GM19452 (cell line): ENCODE measurements at regions not wholly inside any gene's neighbourhood (a gene's known extent, or its start where the extent isn't known, plus 50 kb on each side); places are given as distances from the start of the nearest gene placed in this dataset.
A peak's percentile ranks its signal among the peaks of the same experiment; 100 is the strongest.
"Not testable (repeated sequence)": the region's sequence is repeated elsewhere in the genome, so short reads cannot be mapped to it uniquely, and the experiment has no call there.

Source experiments
- ATAC-seq: cut with Tn5 transposase; IDR thresholded peaks from one replicate; pipeline ENCODE4 v1.9.1; 2021; ENCODE audit not compliant: unreplicated experiment

DNA sequence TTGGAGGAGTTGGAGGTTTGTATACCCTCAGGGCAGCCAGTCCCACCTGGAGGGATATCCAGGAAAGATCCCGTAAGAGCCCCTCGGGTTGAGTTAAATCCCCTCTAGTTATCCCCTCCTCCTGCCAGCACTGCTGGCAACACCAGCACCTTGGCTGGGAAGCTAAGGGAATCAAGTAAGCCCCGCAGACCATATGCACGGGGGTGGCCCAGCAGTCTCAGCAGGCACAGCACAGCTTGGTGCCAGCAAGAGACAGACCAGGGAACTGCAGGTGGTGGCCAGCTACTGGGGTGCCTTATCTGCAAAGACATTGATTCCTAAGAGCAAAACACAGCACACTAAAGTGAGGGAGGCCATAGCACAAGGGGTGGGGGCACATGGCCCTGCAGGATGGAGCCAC is 173.8 kb downstream of the GOLGA6L4 start:
- ATAC-seq, result not testable (repeated sequence)

DNA sequence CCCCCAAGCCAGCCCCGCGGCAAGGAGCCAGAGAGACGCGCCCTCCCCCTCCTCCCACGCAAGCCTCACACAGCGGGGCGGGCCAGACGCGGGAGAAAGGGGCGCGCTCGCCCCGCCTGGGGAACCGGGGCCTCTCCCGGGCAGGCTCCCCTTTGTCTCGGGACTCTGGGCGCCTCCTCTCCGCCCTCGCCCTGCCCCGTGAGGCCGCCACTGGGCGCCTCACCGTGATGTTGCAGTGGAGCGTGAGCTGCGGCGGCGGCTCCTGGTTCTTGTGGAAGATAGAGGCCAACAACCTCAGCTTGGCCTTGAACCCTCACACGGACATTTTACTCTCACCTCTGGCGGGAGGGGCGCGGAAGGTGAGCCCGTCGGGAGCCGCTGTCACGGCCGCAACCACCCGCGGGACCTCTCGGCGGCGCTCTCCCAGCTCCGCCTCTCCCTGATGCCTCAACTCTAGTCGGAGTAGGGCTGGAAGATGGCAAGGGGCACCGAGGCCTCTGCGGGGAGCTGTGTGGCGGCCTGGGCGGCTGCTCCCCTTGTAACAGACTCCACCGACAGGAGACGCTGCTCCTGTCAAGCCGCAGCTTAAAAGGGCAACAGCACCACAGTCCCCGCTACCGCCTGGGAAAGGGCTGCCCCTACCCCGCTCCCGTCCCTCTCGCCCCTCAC is 179.2 kb upstream of the ZSCAN2 start:
- not testable (repeated sequence) for ATAC-seq

DNA sequence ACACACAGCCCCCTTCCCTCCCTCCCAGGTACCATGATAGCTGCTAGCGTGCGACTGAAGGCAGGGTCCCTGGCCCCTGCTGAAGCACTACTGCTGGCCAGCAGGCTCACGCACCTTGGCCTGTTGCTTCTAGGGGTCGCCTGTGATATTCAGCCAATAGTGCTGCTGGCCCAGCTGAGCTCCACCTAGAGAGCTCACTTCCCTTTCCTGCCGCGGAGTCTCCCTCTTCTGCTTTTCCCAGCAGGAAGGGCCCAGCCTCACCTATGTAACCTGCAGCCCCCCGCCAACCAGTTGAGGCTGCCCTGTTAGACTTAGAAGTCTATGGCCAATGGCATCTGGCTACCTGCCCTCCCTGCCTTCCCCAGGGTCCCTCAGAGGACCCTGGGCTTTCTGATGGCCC is 175.5 kb upstream of the ZSCAN2 start:
- not testable (repeated sequence) for ATAC-seq

GRCh38 chr15:84473305-84473877 is 127.4 kb upstream of the ZSCAN2 start:
- ATAC-seq, result not testable (repeated sequence)

- not testable (repeated sequence) for ATAC-seq
These were observed 124.3 kb upstream of the ZSCAN2 start for GRCh38 chr15:84476364-84477033.

- peak; percentile 92 for ATAC-seq
These were observed 123.3 kb upstream of the ZSCAN2 start for GRCh38 chr15:84477550-84477949.

GRCh38 chr15:84480174-84480681 is 120.6 kb upstream of the ZSCAN2 start:
- not testable (repeated sequence) for ATAC-seq

GRCh38 chr15:84483859-84484258 is 117.0 kb upstream of the ZSCAN2 start:
- not testable (repeated sequence) for ATAC-seq

- not testable (repeated sequence) for ATAC-seq
These were observed 100.5 kb upstream of the ZSCAN2 start for GRCh38 chr15:84500165-84500889.

- ATAC-seq, result not testable (repeated sequence)
These were observed 97.7 kb upstream of the ZSCAN2 start for GRCh38 chr15:84503101-84503500.

DNA sequence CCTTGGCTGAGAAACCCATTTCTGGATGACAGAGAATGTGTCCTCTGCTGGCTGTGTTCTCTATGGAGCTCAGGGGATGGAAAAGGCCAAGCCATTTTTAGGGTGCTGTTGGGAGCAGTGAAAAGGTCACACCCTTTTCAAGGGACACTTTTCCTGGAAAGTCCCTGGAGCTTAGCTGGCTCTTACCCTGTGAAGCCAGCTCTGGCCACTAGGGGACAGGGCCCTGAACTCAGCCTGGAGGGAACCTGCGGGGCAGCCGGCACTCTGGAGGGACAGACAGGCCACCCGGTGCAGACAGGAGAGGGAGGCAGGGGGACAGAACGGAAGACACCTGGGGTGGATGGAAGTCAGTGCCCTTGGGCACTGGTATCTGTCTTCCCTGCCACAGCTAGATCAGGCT is 95.3 kb upstream of the ZSCAN2 start:
- not testable (repeated sequence) for ATAC-seq

- ATAC-seq, result not testable (repeated sequence)
These were observed 88.5 kb upstream of the ZSCAN2 start for GRCh38 chr15:84512324-84512723.

DNA sequence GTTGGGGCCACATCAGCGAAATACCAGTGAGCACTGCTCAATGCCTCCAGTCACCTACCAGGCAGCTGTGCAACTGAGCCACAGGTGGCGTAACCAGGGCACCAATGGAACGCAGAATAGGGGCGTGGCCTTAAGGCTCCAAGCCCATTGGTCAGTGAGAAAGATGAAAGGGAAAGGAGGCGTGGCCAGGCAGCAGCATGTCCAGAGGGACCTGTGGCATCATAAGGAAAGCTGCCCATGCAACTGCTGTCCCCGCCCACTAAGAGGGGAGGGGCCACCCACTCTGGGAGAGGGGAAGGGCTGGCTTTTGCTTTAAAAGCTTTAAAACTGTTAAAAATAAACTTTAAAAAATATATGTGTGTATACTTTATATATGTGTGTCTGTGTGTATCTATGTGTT is 84.0 kb upstream of the ZSCAN2 start:
- ATAC-seq, result not testable (repeated sequence)

- ATAC-seq, result not testable (repeated sequence)
These were observed 75.1 kb upstream of the ZSCAN2 start for GRCh38 chr15:84525491-84526344.

GRCh38 chr15:84530751-84531150 is 70.1 kb upstream of the ZSCAN2 start:
- not testable (repeated sequence) for ATAC-seq

DNA sequence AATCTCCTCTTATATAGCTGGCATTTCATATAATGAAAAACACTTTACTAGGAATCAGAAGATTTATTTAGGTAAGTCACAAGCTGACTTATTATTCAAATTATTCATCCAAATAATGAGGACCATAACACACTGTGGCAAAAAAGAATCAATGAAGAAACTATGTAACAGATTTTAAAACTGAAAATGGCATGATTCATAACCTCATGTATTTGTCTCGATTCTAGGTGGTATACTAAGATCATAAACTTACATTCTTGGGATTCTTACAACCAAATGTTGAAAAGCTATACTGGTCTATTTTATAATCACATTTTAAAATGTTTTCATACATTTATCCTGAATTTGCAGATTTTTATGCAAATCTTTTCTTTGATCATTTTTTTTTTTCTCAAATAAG is 69.6 kb upstream of the ZSCAN2 start:
- not testable (repeated sequence) for ATAC-seq

DNA sequence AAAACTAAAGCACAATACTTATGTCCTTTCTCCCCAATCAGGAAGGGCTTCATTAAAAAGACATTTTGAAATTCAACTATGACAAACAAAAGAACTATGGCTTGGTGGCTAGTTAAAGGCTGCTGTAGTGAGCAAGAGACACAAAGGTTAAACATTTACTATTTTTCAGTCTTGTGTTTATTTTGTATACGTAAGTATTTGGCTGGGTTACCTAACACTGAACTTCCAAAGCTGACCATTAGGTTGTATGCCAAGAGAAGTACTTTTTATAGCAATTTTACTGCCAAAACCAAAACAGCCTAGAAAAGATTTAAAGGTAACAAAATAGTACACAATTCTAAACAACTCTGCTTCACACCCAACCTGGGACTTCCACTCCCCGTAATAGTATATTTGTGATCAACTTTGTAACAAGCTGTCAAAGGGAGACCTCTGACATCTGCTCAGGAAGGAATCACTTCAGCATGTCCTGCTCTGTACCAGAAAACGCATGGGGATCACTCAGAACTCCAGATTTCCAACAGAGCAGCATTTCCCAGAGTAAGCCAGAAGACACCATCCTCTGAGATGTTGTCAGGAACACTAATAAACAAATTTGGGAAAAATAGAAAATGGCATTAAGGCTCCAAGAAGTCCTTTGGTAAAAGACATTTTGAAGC is 69.0 kb upstream of the ZSCAN2 start:
- ATAC-seq, result not testable (repeated sequence)

DNA sequence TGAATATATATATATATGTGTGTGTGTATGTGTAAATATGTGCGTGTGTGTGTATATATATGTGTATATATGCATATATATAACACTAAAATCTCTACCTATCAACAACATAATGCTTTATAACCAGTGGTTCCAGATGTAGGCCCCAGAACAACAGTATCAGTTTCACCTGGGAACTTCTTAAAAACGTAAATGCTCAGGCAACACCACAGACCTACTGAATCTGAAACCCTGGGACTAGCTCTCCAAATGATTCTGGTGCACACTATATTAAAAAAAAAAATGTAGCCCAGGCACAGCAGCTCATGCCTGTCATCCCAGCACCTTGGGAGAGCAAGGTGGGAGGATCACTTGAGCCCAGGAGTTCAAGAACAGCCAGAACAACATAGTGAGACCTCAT is 67.1 kb upstream of the ZSCAN2 start:
- ATAC-seq, result not testable (repeated sequence)

GRCh38 chr15:84534561-84535235 is 66.1 kb upstream of the ZSCAN2 start:
- ATAC-seq, result not testable (repeated sequence)
